CD4-positive, alpha-beta T cell treated with Interleukin-21 for 1 hour (primary cell): ENCODE measurements at regions not wholly inside any gene's neighbourhood (a gene's known extent, or its start where the extent isn't known, plus 50 kb on each side); places are given as distances from the start of the nearest gene placed in this dataset.
"Not testable (repeated sequence)": the region's sequence is repeated elsewhere in the genome, so short reads cannot be mapped to it uniquely, and the experiment has no call there.

Experiments used
- DNase-seq: peaks from one replicate; pipeline ENCODE4 v3.0.0-alpha.2; 2020

- DNase-seq, result no peak
Observed at GRCh38 chr5:63894690-63895089, 67.6 kb downstream of the HTR1A start.

- no peak for DNase-seq
Observed at GRCh38 chr5:63878788-63879187, 83.5 kb downstream of the HTR1A start.

- no peak for DNase-seq
Observed at GRCh38 chr5:63877961-63878360, 84.3 kb downstream of the HTR1A start.

GRCh38 chr5:63860379-63860778, 101.9 kb downstream of the HTR1A start:
- DNase-seq, result no peak

- no peak for DNase-seq
Observed at GRCh38 chr5:63854076-63854475, 108.2 kb downstream of the HTR1A start.

GRCh38 chr5:63843190-63843589, 119.1 kb downstream of the HTR1A start:
- no peak for DNase-seq

GRCh38 chr5:63837437-63837836, 124.8 kb downstream of the HTR1A start:
- DNase-seq, result no peak

- no peak for DNase-seq
Observed at GRCh38 chr5:63831381-63831780, 130.9 kb downstream of the HTR1A start.

- no peak for DNase-seq
Observed at GRCh38 chr5:63825984-63826383, 136.3 kb downstream of the HTR1A start.

- no peak for DNase-seq
Observed at GRCh38 chr5:63823583-63823982, 138.7 kb downstream of the HTR1A start.

GRCh38 chr5:63822614-63823013, 139.6 kb downstream of the HTR1A start:
- no peak for DNase-seq

GRCh38 chr5:63820577-63820976, 141.7 kb downstream of the HTR1A start:
- no peak for DNase-seq

GRCh38 chr5:63812693-63813092, 149.6 kb downstream of the HTR1A start:
- no peak for DNase-seq

- DNase-seq, result no peak
Observed at GRCh38 chr5:63811961-63812360, 150.3 kb downstream of the HTR1A start.

- DNase-seq, result no peak
Observed at GRCh38 chr5:63811286-63811685, 151.0 kb downstream of the HTR1A start.

GRCh38 chr5:63805151-63805550, 157.1 kb downstream of the HTR1A start:
- no peak for DNase-seq

- DNase-seq, result no peak
Observed at GRCh38 chr5:63803165-63803564, 159.1 kb downstream of the HTR1A start.

- DNase-seq, result no peak
Observed at GRCh38 chr5:63794979-63795378, 167.3 kb downstream of the HTR1A start.

- DNase-seq, result no peak
Observed at GRCh38 chr5:63794296-63794695, 167.9 kb downstream of the HTR1A start.

GRCh38 chr5:63774939-63775338, 187.3 kb downstream of the HTR1A start:
- DNase-seq, result no peak

GRCh38 chr5:63768221-63768620, 194.0 kb downstream of the HTR1A start:
- DNase-seq, result no peak

- no peak for DNase-seq
Observed at GRCh38 chr5:63760965-63761364, 201.3 kb downstream of the HTR1A start.

- no peak for DNase-seq
Observed at GRCh38 chr5:63743096-63743798, 219.0 kb downstream of the HTR1A start.

GRCh38 chr5:63732880-63733279, 229.4 kb downstream of the HTR1A start:
- DNase-seq, result not testable (repeated sequence)

GRCh38 chr5:63727583-63727982, 234.7 kb downstream of the HTR1A start:
- no peak for DNase-seq
